Osteocyte (in vitro differentiated cells): ENCODE measurements at regions not wholly inside any gene's neighbourhood (a gene's known extent, or its start where the extent isn't known, plus 50 kb on each side); places are given as distances from the start of the nearest gene placed in this dataset.
"Not testable (repeated sequence)": the region's sequence is repeated elsewhere in the genome, so short reads cannot be mapped to it uniquely, and the experiment has no call there.

ENCODE experiments used
- DNase-seq: peaks from one replicate; pipeline ENCODE4 v3.0.0; 2021; ENCODE audit warnings: mixed read lengths; ENCODE audit not compliant: unreplicated experiment; ENCODE audit errors: extremely low spot score
- H3K27ac Mint-ChIP-seq: one replicate; pipeline ENCODE4 v1.8.0; 2021; ENCODE audit warnings: mild to moderate bottlenecking, mixed read lengths; ENCODE audit not compliant: unreplicated experiment
- H3K27me3 Mint-ChIP-seq: one replicate; pipeline ENCODE4 v1.8.0; 2021; ENCODE audit warnings: mixed read lengths; ENCODE audit not compliant: unreplicated experiment
- H3K36me3 Mint-ChIP-seq: one replicate; pipeline ENCODE4 v1.8.0; 2021; ENCODE audit warnings: mixed read lengths; ENCODE audit not compliant: unreplicated experiment
- H3K4me1 Mint-ChIP-seq: one replicate; pipeline ENCODE4 v1.8.0; 2021; ENCODE audit warnings: mixed read lengths; ENCODE audit not compliant: unreplicated experiment
- H3K4me3 Mint-ChIP-seq: one replicate; pipeline ENCODE4 v1.8.0; 2021; ENCODE audit warnings: mild to moderate bottlenecking, moderate library complexity, mixed read lengths; ENCODE audit not compliant: unreplicated experiment
- H3K9me3 Mint-ChIP-seq: one replicate; pipeline ENCODE4 v1.8.0; 2021; ENCODE audit warnings: mixed read lengths; ENCODE audit not compliant: unreplicated experiment
- CTCF ChIP-seq: fragments of 200-600 bp; sonication (generic); IDR thresholded peaks from 2 replicates; pipeline ENCODE4 v1.5.0; 2021; ENCODE audit warnings: antibody characterized with exemption, mild to moderate bottlenecking, moderate library complexity

GRCh38 chr6:19558934-19559333, 278.2 kb upstream of the ID4 start:
- DNase-seq, result no peak
- H3K27ac Mint-ChIP-seq, result no peak overlapping the region

GRCh38 chr6:19562468-19562867, 274.7 kb upstream of the ID4 start:
- DNase-seq, result no peak
- H3K27me3 Mint-ChIP-seq, result no peaks in the 10 kb centered on the region
- no peak overlapping the region for H3K27ac Mint-ChIP-seq
- no peaks in the 10 kb centered on the region for H3K9me3 Mint-ChIP-seq
- H3K4me3 Mint-ChIP-seq, result no peak overlapping the region
- no peak for TF ChIP-seq CTCF
- no peaks in the 10 kb centered on the region for H3K36me3 Mint-ChIP-seq
- H3K4me1 Mint-ChIP-seq, result no peaks in the 10 kb centered on the region

More at GRCh38 chr6:19558934-19559333, 278.2 kb upstream of the ID4 start:
- no peaks in the 10 kb centered on the region for H3K27me3 Mint-ChIP-seq
- no peak overlapping the region for H3K4me3 Mint-ChIP-seq
- no peak for TF ChIP-seq CTCF
- H3K4me1 Mint-ChIP-seq, result no peaks in the 10 kb centered on the region
- H3K9me3 Mint-ChIP-seq, result no peaks in the 10 kb centered on the region
- no peaks in the 10 kb centered on the region for H3K36me3 Mint-ChIP-seq

GRCh38 chr6:19569563-19569962, 267.6 kb upstream of the ID4 start:
- H3K36me3 Mint-ChIP-seq, result peaks cover 3% of the 10 kb centered on the region
- no peaks in the 10 kb centered on the region for H3K27me3 Mint-ChIP-seq
- TF ChIP-seq CTCF, result no peak
- H3K4me3 Mint-ChIP-seq, result no peak overlapping the region
- no peaks in the 10 kb centered on the region for H3K4me1 Mint-ChIP-seq
- no peak overlapping the region for H3K27ac Mint-ChIP-seq
- DNase-seq, result no peak
- H3K9me3 Mint-ChIP-seq, result peaks cover 11% of the 10 kb centered on the region

GRCh38 chr6:19571176-19571575, 266.0 kb upstream of the ID4 start:
- H3K9me3 Mint-ChIP-seq, result peaks cover 11% of the 10 kb centered on the region
- no peaks in the 10 kb centered on the region for H3K4me1 Mint-ChIP-seq
- H3K27me3 Mint-ChIP-seq, result no peaks in the 10 kb centered on the region
- no peak for TF ChIP-seq CTCF
- H3K27ac Mint-ChIP-seq, result no peak overlapping the region
- no peak for DNase-seq
- no peak overlapping the region for H3K4me3 Mint-ChIP-seq
- peaks cover 3% of the 10 kb centered on the region for H3K36me3 Mint-ChIP-seq

GRCh38 chr6:19578481-19578880, 258.7 kb upstream of the ID4 start:
- H3K27me3 Mint-ChIP-seq, result no peaks in the 10 kb centered on the region
- no peak for TF ChIP-seq CTCF

GRCh38 chr6:19584207-19584606, 253.0 kb upstream of the ID4 start:
- H3K36me3 Mint-ChIP-seq, H3K27ac Mint-ChIP-seq, H3K27me3 Mint-ChIP-seq, H3K9me3 Mint-ChIP-seq, DNase-seq, H3K4me3 Mint-ChIP-seq, H3K4me1 Mint-ChIP-seq: not testable (repeated sequence)

More at GRCh38 chr6:19578481-19578880, 258.7 kb upstream of the ID4 start:
- Mint-ChIP-seq H3K4me1 (no peaks in the 10 kb centered on the region), H3K27ac (no peak overlapping the region), H3K36me3 (peaks cover 3% of the 10 kb centered on the region), H3K4me3 (no peak overlapping the region), H3K9me3 (peaks cover 25% of the 10 kb centered on the region)
- DNase-seq, result no peak
